ENCODE measurements at regions not wholly inside any gene's neighbourhood (a gene's known extent, or its start where the extent isn't known, plus 50 kb on each side); places are given as distances from the start of the nearest gene placed in this dataset.

GRCh38 chr13:70812481-70812880 is 704.2 kb upstream of the KLHL1 start:
- TF ChIP-seq CTCF (IDR thresholded peaks at IDR 0.05; ENCODE audit: insufficient read depth, low read length, poor library complexity, severe bottlenecking) (no peak), EZH2phosphoT487 (conservative IDR thresholded peaks at IDR 0.05; ENCODE audit: low read length) (no peak)
